ENCODE measurements at regions not wholly inside any gene's neighbourhood (a gene's known extent, or its start where the extent isn't known, plus 50 kb on each side); places are given as distances from the start of the nearest gene placed in this dataset.

DNA sequence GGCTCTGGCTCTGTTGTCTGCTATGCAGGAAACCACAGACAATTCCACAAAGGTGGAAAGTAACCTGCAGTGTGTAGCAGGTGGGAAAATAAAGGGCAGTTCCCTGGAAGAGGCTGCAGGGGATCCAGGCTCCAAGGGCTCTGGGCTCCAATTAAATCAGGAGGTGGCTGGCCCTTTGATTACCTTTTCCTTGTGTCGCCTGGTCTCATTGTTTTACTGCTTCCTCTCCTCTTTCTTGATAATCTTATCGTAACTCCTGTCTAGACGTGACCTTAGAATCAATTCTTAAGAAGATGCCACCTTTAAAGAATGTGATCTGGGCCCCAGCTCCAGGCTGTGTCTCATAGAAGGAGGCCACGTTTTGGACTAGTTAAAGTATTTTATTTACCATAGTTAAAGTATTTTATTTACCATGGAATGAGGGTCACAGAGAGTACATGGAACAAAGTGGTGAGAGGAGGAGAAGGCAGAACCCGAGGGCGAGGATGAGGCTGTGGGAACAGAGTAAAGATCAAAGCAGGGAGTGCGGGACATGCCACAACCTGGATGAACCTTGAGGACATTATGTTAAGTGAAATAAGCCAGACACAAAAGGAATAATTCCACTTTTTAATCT is 237.5 kb upstream of the STT3B start:
- TF ChIP-seq CTCF (IDR thresholded peaks at IDR 0.05) = no peak
- no peak for TF ChIP-seq POLR2A (IDR thresholded peaks at IDR 0.05)

Measured in stomach (tissue), 4 donors.